ENCODE measurements at regions not wholly inside any gene's neighbourhood (a gene's known extent, or its start where the extent isn't known, plus 50 kb on each side); places are given as distances from the start of the nearest gene placed in this dataset.

- TF ChIP-seq NFIC (IDR thresholded peaks at IDR 0.05), result no peak
- no peak for TF ChIP-seq CEBPB (IDR thresholded peaks at IDR 0.05)
- no peak for TF ChIP-seq TEAD4 (IDR thresholded peaks at IDR 0.05)
- TF ChIP-seq EP300 (IDR thresholded peaks at IDR 0.05; ENCODE audit: borderline replicate concordance), result no peak
- TF ChIP-seq REST (IDR thresholded peaks at IDR 0.05; ENCODE audit: low read depth), result no peak
- TF ChIP-seq RAD21 (IDR thresholded peaks at IDR 0.05; ENCODE audit: low read depth), result no peak
- no peak for TF ChIP-seq EGR1 (IDR thresholded peaks at IDR 0.05)
- TF ChIP-seq TAF1 (IDR thresholded peaks at IDR 0.05; ENCODE audit: low read depth), result no peak
- TF ChIP-seq YY1 (IDR thresholded peaks at IDR 0.05; ENCODE audit: low read depth), result no peak
- no peak for TF ChIP-seq CREB1 (IDR thresholded peaks at IDR 0.05; ENCODE audit: low read depth)
- no peak for TF ChIP-seq USF1 (IDR thresholded peaks at IDR 0.05)
- TF ChIP-seq FOXM1 (IDR thresholded peaks at IDR 0.05; ENCODE audit: borderline replicate concordance, low read depth), result no peak
- TF ChIP-seq MAX (IDR thresholded peaks at IDR 0.05), result no peak
- no peak for TF ChIP-seq TCF12 (IDR thresholded peaks at IDR 0.05; ENCODE audit: low read depth)
- no peak for TF ChIP-seq ZBTB7A (IDR thresholded peaks at IDR 0.05; ENCODE audit: low read depth)
These were observed 934.5 kb downstream of the STPG2 start for GRCh38 chr4:97208749-97209148.

DNA sequence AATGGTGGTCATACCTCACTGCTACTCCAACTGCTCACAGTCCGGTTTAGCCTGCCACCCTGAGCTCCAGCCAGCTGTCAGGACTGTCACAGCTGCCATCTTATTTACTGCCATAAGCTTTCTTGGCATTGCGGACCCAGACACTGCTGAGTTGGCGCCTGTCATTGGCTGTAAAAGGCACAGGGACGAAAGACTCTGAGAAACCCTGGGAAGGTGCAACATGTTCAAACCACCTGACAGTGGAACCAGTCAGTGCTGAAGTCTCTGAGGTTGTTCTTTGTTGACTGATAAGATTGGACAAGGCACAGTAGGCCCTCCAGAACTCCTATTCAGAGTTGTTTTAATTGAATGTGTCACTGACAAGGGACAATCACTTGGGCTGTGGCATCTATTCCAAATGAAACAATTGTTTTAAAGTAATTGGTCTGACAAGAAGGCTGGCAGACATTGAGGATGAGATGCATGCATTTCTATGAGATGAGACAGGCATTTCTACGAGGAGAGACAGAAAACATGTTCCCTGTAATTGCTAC lies 927.8 kb downstream of the STPG2 start:
- no peak for TF ChIP-seq TCF12 (IDR thresholded peaks at IDR 0.05; ENCODE audit: low read depth)
- TF ChIP-seq USF1 (IDR thresholded peaks at IDR 0.05), result no peak
- TF ChIP-seq REST (IDR thresholded peaks at IDR 0.05; ENCODE audit: low read depth), result no peak
- no peak for TF ChIP-seq FOXM1 (IDR thresholded peaks at IDR 0.05; ENCODE audit: borderline replicate concordance, low read depth)
- TF ChIP-seq EGR1 (IDR thresholded peaks at IDR 0.05), result no peak
- no peak for TF ChIP-seq CEBPB (IDR thresholded peaks at IDR 0.05)
- TF ChIP-seq TEAD4 (IDR thresholded peaks at IDR 0.05), result no peak
- TF ChIP-seq EP300 (IDR thresholded peaks at IDR 0.05; ENCODE audit: borderline replicate concordance), result no peak
- no peak for TF ChIP-seq CREB1 (IDR thresholded peaks at IDR 0.05; ENCODE audit: low read depth)
- TF ChIP-seq ZBTB7A (IDR thresholded peaks at IDR 0.05; ENCODE audit: low read depth), result no peak
- no peak for TF ChIP-seq YY1 (IDR thresholded peaks at IDR 0.05; ENCODE audit: low read depth)
- TF ChIP-seq MAX (IDR thresholded peaks at IDR 0.05), result no peak
- TF ChIP-seq RAD21 (IDR thresholded peaks at IDR 0.05; ENCODE audit: low read depth), result no peak
- TF ChIP-seq TAF1 (IDR thresholded peaks at IDR 0.05; ENCODE audit: low read depth), result no peak
- TF ChIP-seq NFIC (IDR thresholded peaks at IDR 0.05), result no peak

- TF ChIP-seq TEAD4 (IDR thresholded peaks at IDR 0.05) (no peak), EP300 (IDR thresholded peaks at IDR 0.05; ENCODE audit: borderline replicate concordance) (no peak), TCF12 (IDR thresholded peaks at IDR 0.05; ENCODE audit: low read depth) (no peak), MAX (IDR thresholded peaks at IDR 0.05) (no peak), NFIC (IDR thresholded peaks at IDR 0.05) (no peak), CREB1 (IDR thresholded peaks at IDR 0.05; ENCODE audit: low read depth) (no peak), TAF1 (IDR thresholded peaks at IDR 0.05; ENCODE audit: low read depth) (no peak), ZBTB7A (IDR thresholded peaks at IDR 0.05; ENCODE audit: low read depth) (no peak), REST (IDR thresholded peaks at IDR 0.05; ENCODE audit: low read depth) (no peak), RAD21 (IDR thresholded peaks at IDR 0.05; ENCODE audit: low read depth) (no peak)
These were observed 927.2 kb downstream of the STPG2 start for GRCh38 chr4:97216046-97216445.

GRCh38 chr4:97235521-97235920 lies 907.8 kb downstream of the STPG2 start:
- TF ChIP-seq TEAD4 (IDR thresholded peaks at IDR 0.05) (peak; percentile 50), ZBTB7A (IDR thresholded peaks at IDR 0.05; ENCODE audit: low read depth) (no peak), TCF12 (IDR thresholded peaks at IDR 0.05; ENCODE audit: low read depth) (peak; percentile 57; the same call in 1 of the 2 replicates), EP300 (IDR thresholded peaks at IDR 0.05; ENCODE audit: borderline replicate concordance) (0 out of 2 replicates have a peak, but pooled peaks have one; percentile 28), YY1 (IDR thresholded peaks at IDR 0.05; ENCODE audit: low read depth) (no peak), USF1 (IDR thresholded peaks at IDR 0.05) (no peak), EGR1 (IDR thresholded peaks at IDR 0.05) (no peak), CEBPB (IDR thresholded peaks at IDR 0.05) (0 out of 2 replicates have a peak, but pooled peaks have one; percentile 17), MAX (IDR thresholded peaks at IDR 0.05) (no peak)

Data from Ishikawa (cell line).